Type B pancreatic cell (in vitro differentiated cells): ENCODE measurements at regions not wholly inside any gene's neighbourhood (a gene's known extent, or its start where the extent isn't known, plus 50 kb on each side); places are given as distances from the start of the nearest gene placed in this dataset.

Experiments used
- DNase-seq: peaks from one replicate; pipeline ENCODE4 v3.0.0; 2021; ENCODE audit warnings: mixed read lengths; ENCODE audit not compliant: unreplicated experiment; ENCODE audit errors: extremely low spot score
- H3K27ac Mint-ChIP-seq: 2 replicates; pipeline ENCODE4 v1.8.0; 2021; ENCODE audit warnings: mild to moderate bottlenecking, mixed read lengths
- H3K27me3 Mint-ChIP-seq: 2 replicates; pipeline ENCODE4 v1.8.0; 2021; ENCODE audit warnings: mixed read lengths
- H3K36me3 Mint-ChIP-seq: 2 replicates; pipeline ENCODE4 v1.8.0; 2021; ENCODE audit warnings: mixed read lengths
- H3K4me1 Mint-ChIP-seq: one replicate; pipeline ENCODE4 v1.8.0; 2021; ENCODE audit warnings: mixed read lengths; ENCODE audit not compliant: unreplicated experiment
- H3K4me3 Mint-ChIP-seq: 2 replicates; pipeline ENCODE4 v1.8.0; 2021; ENCODE audit warnings: mild to moderate bottlenecking, mixed read lengths
- H3K9me3 Mint-ChIP-seq: 2 replicates; pipeline ENCODE4 v1.8.0; 2021; ENCODE audit warnings: mixed read lengths
- CTCF ChIP-seq: fragments of 200-600 bp; sonication (generic); conservative IDR thresholded peaks from 2 replicates; pipeline ENCODE4 v1.5.0; 2021; ENCODE audit warnings: antibody characterized with exemption, mild to moderate bottlenecking

GRCh38 chr9:120080849-120081248, 499.1 kb downstream of the CDK5RAP2 start:
- Mint-ChIP-seq H3K27me3 (peaks cover 49% of the 10 kb centered on the region), H3K4me1 (no peaks in the 10 kb centered on the region), H3K9me3 (peaks cover 11% of the 10 kb centered on the region)

GRCh38 chr9:120078112-120078511, 501.9 kb downstream of the CDK5RAP2 start:
- Mint-ChIP-seq H3K36me3 (no peaks in the 10 kb centered on the region), H3K27me3 (peaks cover 44% of the 10 kb centered on the region), H3K9me3 (no peaks in the 10 kb centered on the region), H3K27ac (no peak overlapping the region), H3K4me3 (no peak overlapping the region), H3K4me1 (no peaks in the 10 kb centered on the region)
- DNase-seq = no peak
- no peak for TF ChIP-seq CTCF

More at GRCh38 chr9:120080849-120081248, 499.1 kb downstream of the CDK5RAP2 start:
- no peak for TF ChIP-seq CTCF
- no peak overlapping the region for H3K27ac Mint-ChIP-seq
- H3K36me3 Mint-ChIP-seq = no peaks in the 10 kb centered on the region
- no peak for DNase-seq
- no peak overlapping the region for H3K4me3 Mint-ChIP-seq

GRCh38 chr9:120071760-120072159, 508.2 kb downstream of the CDK5RAP2 start:
- TF ChIP-seq CTCF = no peak
- no peak overlapping the region for H3K4me3 Mint-ChIP-seq
- no peak overlapping the region for H3K27ac Mint-ChIP-seq
- peaks cover 6% of the 10 kb centered on the region for H3K27me3 Mint-ChIP-seq
- H3K4me1 Mint-ChIP-seq = no peaks in the 10 kb centered on the region
- H3K9me3 Mint-ChIP-seq = no peaks in the 10 kb centered on the region
- H3K36me3 Mint-ChIP-seq = no peaks in the 10 kb centered on the region
- no peak for DNase-seq

GRCh38 chr9:120066315-120066714, 513.7 kb downstream of the CDK5RAP2 start:
- no peak for TF ChIP-seq CTCF
- no peak for DNase-seq
- no peak overlapping the region for H3K4me3 Mint-ChIP-seq

GRCh38 chr9:120065151-120065550, 514.8 kb downstream of the CDK5RAP2 start:
- TF ChIP-seq CTCF = no peak
- no peaks in the 10 kb centered on the region for H3K9me3 Mint-ChIP-seq
- no peak overlapping the region for H3K27ac Mint-ChIP-seq
- H3K36me3 Mint-ChIP-seq = no peaks in the 10 kb centered on the region
- no peak overlapping the region for H3K4me3 Mint-ChIP-seq
- DNase-seq = no peak
- H3K27me3 Mint-ChIP-seq = peaks cover 3% of the 10 kb centered on the region
- no peaks in the 10 kb centered on the region for H3K4me1 Mint-ChIP-seq

More at GRCh38 chr9:120066315-120066714, 513.7 kb downstream of the CDK5RAP2 start:
- H3K4me1 Mint-ChIP-seq = no peaks in the 10 kb centered on the region
- H3K27ac Mint-ChIP-seq = no peak overlapping the region
- no peaks in the 10 kb centered on the region for H3K36me3 Mint-ChIP-seq
- H3K9me3 Mint-ChIP-seq = no peaks in the 10 kb centered on the region
- peaks cover 3% of the 10 kb centered on the region for H3K27me3 Mint-ChIP-seq

GRCh38 chr9:120045011-120045410, 535.0 kb downstream of the CDK5RAP2 start:
- Mint-ChIP-seq H3K27ac (no peak overlapping the region), H3K4me1 (no peaks in the 10 kb centered on the region), H3K27me3 (peaks cover 18% of the 10 kb centered on the region), H3K9me3 (no peaks in the 10 kb centered on the region), H3K4me3 (no peak overlapping the region), H3K36me3 (no peaks in the 10 kb centered on the region)
- no peak for TF ChIP-seq CTCF
- DNase-seq = no peak
